ENCODE measurements at regions not wholly inside any gene's neighbourhood (a gene's known extent, or its start where the extent isn't known, plus 50 kb on each side); places are given as distances from the start of the nearest gene placed in this dataset.

DNA sequence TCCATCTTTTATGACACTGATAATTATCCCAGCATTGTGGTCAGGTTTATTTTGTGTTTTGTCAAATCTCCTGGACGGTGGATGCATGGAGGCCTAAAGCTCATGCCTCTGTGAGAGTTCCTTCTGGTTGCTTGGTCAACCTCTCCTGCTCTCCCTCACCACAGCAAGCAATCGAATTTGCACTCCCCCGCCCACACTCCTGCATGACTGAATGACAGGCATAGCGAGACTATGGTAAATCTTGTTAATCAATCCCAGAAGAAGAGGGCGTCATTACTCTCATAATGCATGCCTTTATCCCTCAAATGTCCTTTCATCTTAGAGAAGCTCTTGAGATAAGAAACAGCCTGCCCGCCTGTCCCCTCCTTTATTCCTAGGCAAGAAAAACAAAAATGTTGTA lies 1215.0 kb upstream of the CDH9 start:
- TF ChIP-seq, protein P1, sequence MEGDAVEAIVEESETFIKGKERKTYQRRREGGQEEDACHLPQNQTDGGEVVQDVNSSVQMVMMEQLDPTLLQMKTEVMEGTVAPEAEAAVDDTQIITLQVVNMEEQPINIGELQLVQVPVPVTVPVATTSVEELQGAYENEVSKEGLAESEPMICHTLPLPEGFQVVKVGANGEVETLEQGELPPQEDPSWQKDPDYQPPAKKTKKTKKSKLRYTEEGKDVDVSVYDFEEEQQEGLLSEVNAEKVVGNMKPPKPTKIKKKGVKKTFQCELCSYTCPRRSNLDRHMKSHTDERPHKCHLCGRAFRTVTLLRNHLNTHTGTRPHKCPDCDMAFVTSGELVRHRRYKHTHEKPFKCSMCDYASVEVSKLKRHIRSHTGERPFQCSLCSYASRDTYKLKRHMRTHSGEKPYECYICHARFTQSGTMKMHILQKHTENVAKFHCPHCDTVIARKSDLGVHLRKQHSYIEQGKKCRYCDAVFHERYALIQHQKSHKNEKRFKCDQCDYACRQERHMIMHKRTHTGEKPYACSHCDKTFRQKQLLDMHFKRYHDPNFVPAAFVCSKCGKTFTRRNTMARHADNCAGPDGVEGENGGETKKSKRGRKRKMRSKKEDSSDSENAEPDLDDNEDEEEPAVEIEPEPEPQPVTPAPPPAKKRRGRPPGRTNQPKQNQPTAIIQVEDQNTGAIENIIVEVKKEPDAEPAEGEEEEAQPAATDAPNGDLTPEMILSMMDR (IDR thresholded peaks at IDR 0.05) = no peak
- no peak for TF ChIP-seq ZFX (IDR thresholded peaks at IDR 0.05; ENCODE audit: borderline replicate concordance)
